H1 (cell line): ENCODE measurements at regions not wholly inside any gene's neighbourhood (a gene's known extent, or its start where the extent isn't known, plus 50 kb on each side); places are given as distances from the start of the nearest gene placed in this dataset.

ENCODE experiments used
- CTCF ChIA-PET: fragments of 300-600 bp; sonication (Branson Sonifier 250); formaldehyde crosslinking; loops from one replicate; lab custom pipeline; 2021; ENCODE audit not compliant: partially characterized antibody; lab: Charles Lee
- POLR2A ChIA-PET: fragments of 300-600 bp; sonication (Branson Sonifier 250); formaldehyde crosslinking; loops from one replicate; lab custom pipeline; 2021; ENCODE audit warnings: inconsistent platforms; ENCODE audit not compliant: partially characterized antibody; lab: Charles Lee
- DNase-seq, 2 experiments: peaks; one replicate each; pipeline versions ENCODE4 v3.0.0 to v3.0.0-alpha.2; 2010 to 2022; ENCODE audit warnings: low spot score in 2 of 2, low read depth in 1 of 2, mixed read lengths in 1 of 2
- FAIRE-seq: peaks from 2 replicates; lab custom pipeline; 2011; peaks lifted over from hg19 to GRCh38; lab: Jason Lieb, UNC
- H2AFZ ChIP-seq: 2 replicates; pipeline ENCODE4 v1.8.1; 2012; ENCODE audit warnings: low read length, inconsistent platforms
- H2AK5ac ChIP-seq: 2 replicates; pipeline ENCODE4 v1.6.1; 2013; ENCODE audit warnings: low read depth, low read length
- H2BK120ac ChIP-seq: replicated peaks from 2 replicates; pipeline ENCODE3; 2013; ENCODE audit warnings: low read depth, low read length, inconsistent platforms
- H2BK12ac ChIP-seq: 2 replicates; pipeline ENCODE4 v1.6.1; 2013; ENCODE audit warnings: low read depth, low read length
- H2BK15ac ChIP-seq: 2 replicates; pipeline ENCODE4 v1.6.1; 2013; ENCODE audit warnings: low read length
- H2BK20ac ChIP-seq: 2 replicates; pipeline ENCODE4 v1.6.1; 2013; ENCODE audit warnings: low read length
- H2BK5ac ChIP-seq: 2 replicates; pipeline ENCODE4 v1.6.1; 2013; ENCODE audit warnings: low read depth, low read length
- H3K14ac ChIP-seq: 2 replicates; pipeline ENCODE4 v1.6.1; 2013; ENCODE audit warnings: inconsistent platforms; ENCODE audit not compliant: insufficient read length
- H3K18ac ChIP-seq: 2 replicates; pipeline ENCODE4 v1.6.1; 2013; ENCODE audit warnings: low read length; ENCODE audit errors: extremely low read depth
- H3K23ac ChIP-seq: 2 replicates; pipeline ENCODE4 v1.6.1; 2013; ENCODE audit warnings: inconsistent platforms; ENCODE audit not compliant: insufficient read length
- H3K23me2 ChIP-seq: 2 replicates; pipeline ENCODE4 v1.6.1; 2013; ENCODE audit warnings: low read depth, low read length
- H3K27ac ChIP-seq: 2 replicates; pipeline ENCODE4 v1.6.1; 2011; ENCODE audit warnings: low read depth, low read length, inconsistent platforms
- H3K27me3 ChIP-seq, 4 experiments: replicated peaks in 1 of 4; 1 replicate in 1 of 4; 2 replicates in 3 of 4; pipeline versions ENCODE4 v1.6.1 to v1.8.1; 2011 to 2013; ENCODE audit warnings: low read length in 3 of 4, mild to moderate bottlenecking in 3 of 4, inconsistent platforms in 2 of 4, mixed read lengths in 2 of 4, moderate library complexity in 1 of 4; ENCODE audit not compliant: control insufficient read depth in 3 of 4, insufficient read depth in 3 of 4; ENCODE audit errors: extremely low read depth in 1 of 4
- H3K36me3 ChIP-seq, 4 experiments: 2 replicates each; pipeline versions ENCODE4 v1.6.1 to v1.8.1; 2011 to 2013; ENCODE audit warnings: mild to moderate bottlenecking in 4 of 4, low read length in 3 of 4, moderate library complexity in 2 of 4, control low read depth in 1 of 4, inconsistent platforms in 1 of 4; ENCODE audit not compliant: insufficient read depth in 4 of 4, control insufficient read depth in 2 of 4
- H3K4ac ChIP-seq: replicated peaks from 2 replicates; pipeline ENCODE3; 2013; ENCODE audit warnings: low read length, low read depth, mixed read lengths, inconsistent platforms; ENCODE audit not compliant: insufficient read length
- H3K4me1 ChIP-seq, 4 experiments: replicated peaks in 1 of 4; 1 replicate in 1 of 4; 2 replicates in 3 of 4; pipeline versions ENCODE4 v1.6.1 to v1.8.1; 2011 to 2013; ENCODE audit warnings: low read length in 3 of 4, inconsistent platforms in 2 of 4, mixed read lengths in 1 of 4; ENCODE audit not compliant: insufficient read depth in 4 of 4, control insufficient read depth in 3 of 4
- H3K4me2 ChIP-seq, 2 experiments: 2 replicates each; pipeline versions ENCODE4 v1.6.1 to v1.8.1; 2011 to 2013; ENCODE audit warnings: low read depth in 2 of 2, low read length in 2 of 2, control low read depth in 1 of 2, inconsistent platforms in 1 of 2, mild to moderate bottlenecking in 1 of 2; ENCODE audit not compliant: insufficient read depth in 1 of 2
- H3K4me3 ChIP-seq, 4 experiments: fragments of 200-600, 300-600 bp in 1 of 4; sonication (generic), shearing (Covaris generic), sonication (Bioruptor Twin) in 1 of 4; 2 replicates each; pipeline versions ENCODE4 v1.5.1 to v1.8.1; 2011 to 2016; ENCODE audit warnings: low read length in 4 of 4, low read depth in 3 of 4, control low read depth in 2 of 4, inconsistent platforms in 2 of 4, mild to moderate bottlenecking in 2 of 4, mixed read lengths in 1 of 4, moderate library complexity in 1 of 4; ENCODE audit not compliant: insufficient read depth in 2 of 4; ENCODE audit errors: extremely low read depth in 1 of 4
- H3K56ac ChIP-seq: replicated peaks from 2 replicates; pipeline ENCODE3; 2013; ENCODE audit warnings: low read depth, mild to moderate bottlenecking, mixed read lengths, low read length, inconsistent platforms; ENCODE audit not compliant: insufficient read length
- H3K79me1 ChIP-seq: 2 replicates; pipeline ENCODE4 v1.6.1; 2013; ENCODE audit warnings: low read depth, low read length, control low read depth
- H3K79me2 ChIP-seq, 2 experiments: 2 replicates each; pipeline versions ENCODE4 v1.6.1 to v1.8.1; 2012 to 2013; ENCODE audit warnings: low read length in 2 of 2, mild to moderate bottlenecking in 2 of 2, inconsistent platforms in 1 of 2; ENCODE audit not compliant: insufficient read depth in 2 of 2, control insufficient read depth in 1 of 2
- H3K9ac ChIP-seq, 4 experiments: replicated peaks in 1 of 4; 1 replicate in 1 of 4; 2 replicates in 3 of 4; pipeline versions ENCODE4 v1.6.1 to v1.8.1; 2011 to 2013; ENCODE audit warnings: low read depth in 3 of 4, low read length in 3 of 4, control low read depth in 2 of 4, mild to moderate bottlenecking in 2 of 4, moderate library complexity in 2 of 4, inconsistent platforms in 1 of 4; ENCODE audit errors: extremely low read depth in 1 of 4
- H3K9me3 ChIP-seq, 2 experiments: 2 replicates each; pipeline versions ENCODE4 v1.6.1 to v1.8.1; 2012 to 2013; ENCODE audit warnings: mild to moderate bottlenecking in 2 of 2, moderate library complexity in 2 of 2, control low read depth in 1 of 2, inconsistent platforms in 1 of 2, low read depth in 1 of 2, low read length in 1 of 2, mixed read lengths in 1 of 2; ENCODE audit not compliant: insufficient read depth in 2 of 2
- H4K20me1 ChIP-seq, 2 experiments: replicated peaks in 1 of 2; 2 replicates each; pipeline versions ENCODE3 to v1.8.1; 2011 to 2013; ENCODE audit warnings: inconsistent platforms in 2 of 2, low read length in 2 of 2, mild to moderate bottlenecking in 1 of 2; ENCODE audit not compliant: insufficient read depth in 2 of 2, control insufficient read depth in 1 of 2
- H4K5ac ChIP-seq: 2 replicates; pipeline ENCODE4 v1.6.1; 2013; ENCODE audit warnings: low read length, low read depth, mixed read lengths, inconsistent platforms; ENCODE audit not compliant: insufficient read length
- H4K8ac ChIP-seq: 2 replicates; pipeline ENCODE4 v1.8.0; 2013; ENCODE audit warnings: mild to moderate bottlenecking, moderate library complexity, low read length, inconsistent platforms; ENCODE audit not compliant: insufficient read depth; ENCODE audit errors: extremely low read depth
- H4K91ac ChIP-seq: replicated peaks from 2 replicates; pipeline ENCODE3; 2013; ENCODE audit warnings: low read length, mixed read lengths, inconsistent platforms; ENCODE audit not compliant: insufficient read length
- GTF2F1 ChIP-seq: IDR thresholded peaks from 2 replicates; pipeline ENCODE4 v1.6.1; 2012; ENCODE audit warnings: low read depth, low read length, improper control_type of control experiment, borderline replicate concordance

GRCh38 chr22:34434371-34434770 is 514.1 kb upstream of the LARGE1 start:
- ChIA-PET POLR2A (no interaction called here), CTCF (interaction anchor here (0.9 to 2.7 kb wide), 3 partner anchors 20 to 716 kb away, joined by 3 to 14 read pairs (median 3); no protein-coding TSS in a partner anchor)
- no peaks in the 10 kb centered on the region for H3K79me1 ChIP-seq
- H2BK5ac ChIP-seq = no peak overlapping the region
- no peaks in the 10 kb centered on the region for H3K27me3 ChIP-seq
- H3K27ac ChIP-seq = no peak overlapping the region
- DNase-seq (no peak), FAIRE-seq (no peak)
- H3K4me2 ChIP-seq = no peak overlapping the region
- peaks cover 3% of the 10 kb centered on the region; the same call in 1 of the 2 replicates for H3K23me2 ChIP-seq
- no peak overlapping the region for H2BK15ac ChIP-seq
- no peak overlapping the region for H3K23ac ChIP-seq
- H2BK12ac ChIP-seq = no peak overlapping the region
- no peaks in the 10 kb centered on the region for H3K36me3 ChIP-seq
- H3K9me3 ChIP-seq = no peaks in the 10 kb centered on the region
- no peak overlapping the region for H2AK5ac ChIP-seq
- H4K91ac ChIP-seq = no peak overlapping the region
- no peaks in the 10 kb centered on the region for H3K4me1 ChIP-seq
- H3K14ac ChIP-seq = no peak overlapping the region
- no peak overlapping the region for H3K18ac ChIP-seq
- no peak overlapping the region for H2BK20ac ChIP-seq
- H3K56ac ChIP-seq = no peak overlapping the region
- H3K79me2 ChIP-seq = no peaks in the 10 kb centered on the region
- no peak overlapping the region for H4K8ac ChIP-seq
- no peak overlapping the region for H2AFZ ChIP-seq
- no peak overlapping the region for H4K5ac ChIP-seq
- no peak overlapping the region for H3K4ac ChIP-seq
- H2BK120ac ChIP-seq = no peak overlapping the region
- H4K20me1 ChIP-seq = no peaks in the 10 kb centered on the region
- TF ChIP-seq GTF2F1 = no peak
- no peak overlapping the region for H3K9ac ChIP-seq
- no peak overlapping the region for H3K4me3 ChIP-seq
